HG02678 (cell line): ENCODE measurements at regions not wholly inside any gene's neighbourhood (a gene's known extent, or its start where the extent isn't known, plus 50 kb on each side); places are given as distances from the start of the nearest gene placed in this dataset.

Experiments used
- ATAC-seq: cut with Tn5 transposase; IDR thresholded peaks from one replicate; pipeline ENCODE4 v1.9.1; 2021; ENCODE audit warnings: mild to moderate bottlenecking, moderate library complexity; ENCODE audit not compliant: unreplicated experiment

DNA sequence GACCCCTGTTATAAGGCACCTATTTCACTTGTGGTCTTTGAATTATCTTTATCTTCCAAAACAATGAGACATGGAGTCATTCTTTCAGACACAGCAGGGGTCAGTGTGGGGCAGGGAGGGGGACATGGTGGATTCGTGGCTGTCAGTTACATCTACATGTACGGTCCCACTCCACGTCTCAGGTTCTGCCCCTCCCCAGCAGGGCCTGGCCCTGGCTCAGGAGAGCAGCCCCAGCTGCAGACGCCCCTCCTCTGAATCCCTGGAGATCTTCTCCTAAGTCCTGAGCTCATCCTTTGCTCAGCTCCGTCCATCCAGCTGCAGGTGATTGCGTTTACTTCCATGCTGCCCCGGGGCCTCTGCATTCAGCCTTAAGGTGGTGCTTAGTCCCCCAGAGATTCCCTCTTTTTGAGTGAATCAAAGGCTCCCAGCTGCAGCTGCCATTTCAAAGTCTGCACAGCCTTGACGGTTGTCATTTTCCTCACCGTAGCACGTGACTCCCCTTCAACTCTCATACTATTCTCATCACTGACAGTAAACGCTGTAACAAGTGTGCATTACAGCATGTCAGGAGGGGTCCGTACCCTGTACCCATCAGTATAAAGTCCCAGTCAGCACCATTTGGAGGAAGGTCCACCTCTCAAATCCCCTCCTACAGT, 113.4 kb upstream of the TCERG1L start:
- no peak for ATAC-seq

DNA sequence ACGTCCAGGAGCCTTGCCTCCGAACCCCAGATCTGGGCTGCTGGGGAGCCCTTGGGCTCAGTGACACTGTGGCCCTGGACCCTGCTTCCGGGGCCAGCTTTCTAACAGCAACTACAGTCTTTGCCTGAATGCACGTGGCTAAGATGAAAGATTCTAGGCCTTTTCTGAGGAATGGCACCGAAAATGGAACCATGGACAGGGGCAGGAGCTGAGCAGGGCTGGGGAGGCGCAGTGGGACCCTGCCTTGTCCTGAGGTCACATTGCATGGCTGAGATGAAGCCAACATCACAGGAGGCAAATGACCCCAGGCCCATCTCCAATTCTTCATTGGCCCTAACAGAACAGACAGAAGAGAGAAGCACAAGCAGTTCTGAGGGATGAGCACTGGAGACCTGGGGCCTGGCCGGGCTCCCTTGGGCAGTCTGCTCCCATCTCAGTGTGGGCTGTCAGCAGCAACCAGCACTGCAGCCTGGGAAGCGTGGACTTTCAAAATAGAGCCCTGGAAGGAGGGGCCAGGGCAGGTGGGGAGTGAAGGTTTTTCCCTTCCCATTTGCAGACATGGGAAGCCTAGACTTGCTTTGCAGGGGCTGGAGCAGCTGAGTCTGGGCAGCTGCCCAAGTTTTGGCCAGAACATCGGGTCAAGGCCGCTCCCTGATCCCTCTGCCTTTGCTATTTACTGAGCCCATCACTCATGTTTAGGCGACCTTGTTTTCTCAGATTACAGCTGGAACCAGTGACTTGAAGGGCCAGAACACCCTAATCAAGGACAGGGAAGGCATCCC, 114.4 kb upstream of the TCERG1L start:
- no peak for ATAC-seq

DNA sequence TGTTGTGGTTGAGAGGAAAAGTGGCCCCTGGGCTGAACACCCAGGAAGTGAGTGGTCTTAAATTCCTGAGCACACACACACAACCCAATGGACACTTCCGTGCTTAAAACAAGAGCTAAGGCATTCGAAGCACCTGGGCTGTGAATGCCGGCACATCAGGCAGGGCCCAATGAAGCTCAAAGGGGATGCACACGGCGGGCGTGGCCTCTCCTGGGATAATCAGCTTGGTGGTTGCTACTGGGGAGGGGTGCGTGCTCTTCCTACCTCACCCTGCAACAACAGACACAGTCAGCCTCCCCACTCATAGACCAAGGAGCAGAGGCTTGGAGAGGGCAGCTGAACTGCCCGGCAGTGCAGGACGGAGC, 115.0 kb upstream of the TCERG1L start:
- ATAC-seq = no peak

DNA sequence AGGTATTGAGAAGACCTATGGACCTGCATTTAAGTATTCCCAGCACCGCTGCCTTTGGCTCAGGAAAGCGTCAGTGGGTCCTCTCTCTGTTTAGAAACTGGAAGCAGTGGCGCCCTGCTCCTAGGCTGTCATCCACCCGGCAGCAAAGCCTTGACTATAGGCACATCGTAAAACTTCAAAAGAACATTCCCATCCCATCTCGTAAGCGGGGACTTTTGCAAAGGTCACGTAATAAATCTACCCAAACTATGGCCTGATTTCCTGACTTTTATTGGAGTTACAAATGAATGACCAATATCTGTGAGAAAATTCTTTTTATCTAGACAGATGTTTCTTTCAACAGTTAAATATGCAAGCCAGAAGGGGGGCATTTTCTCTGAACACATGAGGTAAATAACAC, 115.8 kb upstream of the TCERG1L start:
- ATAC-seq = no peak

DNA sequence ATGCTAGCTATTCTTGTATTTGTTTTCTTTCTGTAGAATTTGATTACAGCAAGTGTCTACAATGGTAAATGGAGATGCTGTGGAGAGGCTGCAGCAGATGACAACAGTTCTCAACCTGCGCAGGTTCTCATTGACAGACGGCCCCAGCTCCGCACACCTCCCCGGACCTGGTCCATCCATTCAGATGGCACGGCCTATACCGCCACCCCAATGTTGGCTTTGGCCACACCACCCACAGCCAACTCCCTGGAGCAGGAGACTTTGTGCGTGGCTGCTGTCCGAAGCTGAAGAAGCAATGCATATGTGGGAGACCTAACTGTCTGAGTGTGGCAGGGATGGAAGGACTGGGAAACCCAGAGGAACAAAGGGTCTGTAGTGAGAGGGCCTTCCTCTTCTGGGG, 116.4 kb upstream of the TCERG1L start:
- ATAC-seq = no peak

DNA sequence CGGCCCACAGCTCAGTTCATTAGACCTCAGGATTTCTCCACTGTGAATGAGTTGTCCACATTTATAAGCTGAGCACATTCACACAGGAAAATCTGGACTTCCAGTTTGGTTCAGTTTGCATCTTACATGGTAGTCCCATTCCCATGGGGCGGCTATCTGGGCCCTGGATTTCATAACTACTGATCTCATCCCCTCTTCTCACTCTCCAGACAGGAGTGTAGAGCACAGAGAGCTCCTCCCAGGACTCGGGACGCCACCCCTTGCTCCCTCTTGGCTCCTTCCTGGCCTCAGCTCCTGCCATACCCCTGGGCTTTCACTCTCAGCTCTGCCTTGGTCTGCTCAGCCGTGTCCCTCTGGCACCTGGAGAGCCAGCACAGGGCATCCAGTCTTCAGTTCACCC, 117.6 kb upstream of the TCERG1L start:
- no peak for ATAC-seq

DNA sequence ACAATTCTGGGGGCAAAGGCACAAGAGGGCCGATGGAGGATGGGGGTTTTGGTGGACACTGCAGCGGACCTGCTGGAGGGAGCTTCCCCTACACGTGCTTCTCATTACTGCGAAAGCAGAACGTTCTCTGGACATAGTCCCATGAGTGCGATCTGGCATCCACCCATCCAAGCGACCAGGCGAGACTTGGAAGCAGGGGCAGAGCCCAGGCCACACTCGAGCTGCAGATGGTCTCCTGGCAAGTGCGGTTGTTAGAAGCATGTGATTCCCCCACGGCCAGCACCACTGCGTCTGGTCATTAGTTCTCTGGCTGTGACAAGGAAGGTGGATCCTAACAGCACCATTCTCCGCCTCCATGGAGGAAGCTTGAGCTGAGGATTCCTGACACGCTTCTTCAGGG, 118.4 kb upstream of the TCERG1L start:
- no peak for ATAC-seq

DNA sequence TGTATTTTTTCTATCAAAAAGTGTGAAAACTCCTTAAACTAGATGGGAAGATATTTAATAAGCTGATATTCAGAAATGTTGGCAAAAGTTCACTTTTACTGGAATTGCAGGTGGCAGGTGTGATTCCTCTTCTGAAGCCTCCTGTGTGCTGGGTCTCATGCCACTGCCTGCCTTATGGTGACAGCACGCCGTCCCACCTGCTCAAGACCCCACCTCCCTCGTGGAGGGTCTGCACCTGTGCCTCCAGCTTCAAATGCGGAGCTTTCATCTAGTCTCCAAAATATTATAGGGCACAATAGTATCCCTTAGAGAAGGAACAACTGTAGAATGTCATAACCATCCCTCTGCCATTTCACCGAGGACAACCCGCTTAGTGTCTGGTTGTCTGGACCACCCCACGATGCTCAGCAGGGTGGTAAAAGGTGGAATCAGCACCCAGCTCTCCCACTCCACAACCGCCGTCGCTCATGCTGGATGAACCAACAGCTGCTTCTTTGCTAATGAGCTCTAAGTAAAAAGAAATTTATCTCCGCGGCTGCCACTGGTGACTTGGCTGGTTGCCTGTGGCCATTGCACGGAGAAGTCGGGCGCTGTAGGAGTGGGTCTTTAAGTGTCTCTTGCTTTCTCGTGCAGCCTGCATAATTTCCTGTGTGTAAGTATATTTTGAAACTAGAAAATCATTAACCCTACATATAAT, 119.3 kb upstream of the TCERG1L start:
- ATAC-seq = no peak

DNA sequence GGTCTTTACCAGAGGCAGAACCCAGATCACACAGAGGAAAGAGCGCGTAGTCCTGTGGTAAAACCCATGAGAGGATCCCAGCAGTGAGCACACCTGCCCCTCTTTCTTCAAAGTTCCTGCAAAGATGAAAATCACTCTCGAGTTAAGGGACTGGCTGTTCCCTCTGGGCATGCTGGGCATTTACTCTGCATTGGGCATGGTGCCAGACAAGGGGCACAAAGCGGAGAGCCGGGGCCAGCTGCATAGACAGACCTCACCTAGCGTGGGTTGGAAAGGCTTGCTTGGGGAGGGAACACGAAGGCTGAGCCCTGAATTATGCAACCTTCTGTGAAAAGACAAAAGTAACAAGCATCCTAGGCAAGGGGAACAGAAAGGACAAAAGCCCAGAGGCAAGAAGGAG, 120.0 kb upstream of the TCERG1L start:
- ATAC-seq = no peak

DNA sequence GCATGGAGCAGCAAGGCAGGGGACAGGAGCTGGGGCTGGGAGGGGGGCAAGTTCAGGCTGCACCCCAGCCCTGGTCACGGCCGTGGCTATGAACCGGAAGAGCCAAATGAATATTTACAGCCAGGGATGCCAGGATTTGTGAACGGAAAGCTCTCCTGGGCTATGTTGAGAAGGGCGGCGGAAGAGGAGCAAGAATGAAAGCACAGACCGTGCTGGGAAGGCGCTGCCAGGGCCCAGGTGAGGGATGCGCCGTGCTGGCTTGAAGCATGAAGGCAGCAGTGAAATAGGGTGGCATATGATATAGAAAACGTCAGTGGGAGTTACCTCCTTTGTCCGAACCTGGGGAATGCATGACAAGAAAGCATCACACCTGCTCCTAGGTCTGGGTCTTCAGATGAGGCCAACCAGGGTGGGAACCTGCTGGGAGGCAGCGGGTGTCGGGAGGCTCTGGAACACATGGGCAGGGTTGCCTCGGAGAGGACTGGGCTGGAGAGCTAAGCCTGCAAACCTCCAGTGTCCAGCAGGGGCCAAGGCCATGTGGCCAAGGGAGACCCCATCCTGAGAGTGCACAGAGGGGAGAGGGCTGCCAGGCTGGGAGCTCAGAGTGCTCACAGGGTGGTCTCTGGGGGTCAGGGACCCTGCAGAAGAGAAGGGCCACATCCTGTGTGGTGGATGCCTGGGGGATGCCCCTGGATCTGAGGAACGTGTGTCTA, 120.6 kb upstream of the TCERG1L start:
- ATAC-seq = no peak

DNA sequence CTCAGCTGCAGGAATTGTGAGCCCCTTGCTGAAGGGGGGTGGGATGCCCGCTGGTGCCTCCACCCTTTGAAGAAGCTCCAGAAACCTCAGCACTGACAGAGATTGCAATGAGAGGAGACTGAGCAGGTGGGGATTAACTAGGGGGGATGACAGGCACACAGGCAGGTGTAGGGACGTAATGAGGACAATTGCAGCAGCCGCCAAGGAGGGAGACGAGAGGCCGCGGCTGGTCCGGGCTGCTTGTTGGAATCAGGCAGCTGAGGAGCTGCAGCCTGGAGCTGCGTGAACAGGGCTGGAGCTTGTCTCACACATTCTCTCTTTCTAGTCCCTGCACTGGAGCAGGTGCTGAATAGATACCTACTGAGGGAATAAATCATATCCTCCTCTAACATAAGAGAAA, 122.0 kb upstream of the TCERG1L start:
- no peak for ATAC-seq

DNA sequence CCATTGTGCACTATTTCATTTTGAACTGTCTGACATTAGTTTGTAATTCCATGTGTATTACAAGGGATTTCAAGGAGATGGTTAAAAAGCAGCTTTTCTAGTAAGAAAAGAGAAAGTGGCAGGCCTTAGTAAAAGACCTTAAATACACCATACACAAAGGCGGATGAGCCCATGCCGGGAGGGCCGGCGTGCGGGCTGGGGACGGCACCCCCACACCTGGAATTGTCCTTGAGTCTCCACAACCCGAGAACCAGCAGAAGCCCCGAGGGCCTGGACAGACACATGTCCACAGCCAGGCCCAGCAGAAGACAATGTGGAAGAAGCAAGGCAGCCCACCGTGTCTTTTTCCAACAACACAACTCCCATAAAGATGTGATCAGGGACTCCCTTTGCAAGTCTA, 123.7 kb upstream of the TCERG1L start:
- no peak for ATAC-seq

DNA sequence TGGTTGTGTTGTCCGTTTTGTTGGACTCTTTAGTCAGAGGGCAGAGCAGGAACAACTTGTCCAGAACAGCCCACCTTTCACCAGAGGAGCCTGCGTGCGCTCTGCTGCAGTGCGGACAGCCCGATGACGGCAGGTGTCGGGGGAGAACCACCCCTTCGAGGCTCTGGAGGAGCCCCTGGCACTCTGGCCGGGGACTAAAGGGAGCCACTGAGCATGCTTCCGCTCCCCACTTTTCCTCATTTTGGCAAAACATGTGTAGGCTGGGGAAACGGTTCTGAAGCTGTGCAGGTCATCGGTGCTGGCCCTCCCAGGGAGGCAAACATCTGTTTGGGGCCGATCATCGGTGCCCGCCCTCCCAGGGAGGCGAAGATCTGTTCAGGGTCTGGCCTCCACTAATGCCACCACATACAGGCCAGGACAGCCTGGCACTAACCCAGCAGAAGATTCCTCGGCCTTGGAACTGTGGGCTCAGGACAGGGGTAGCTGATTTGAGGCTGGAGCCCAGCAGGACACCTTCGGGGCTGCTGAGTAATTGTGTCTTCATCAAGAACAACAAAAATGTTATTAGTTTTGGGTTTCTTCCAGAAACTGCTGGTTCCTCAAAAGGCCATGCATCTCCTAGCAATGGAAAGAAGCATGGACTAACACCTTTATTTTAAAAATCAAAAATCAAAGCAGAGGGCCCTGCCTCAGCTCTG, 124.4 kb upstream of the TCERG1L start:
- ATAC-seq = no peak

DNA sequence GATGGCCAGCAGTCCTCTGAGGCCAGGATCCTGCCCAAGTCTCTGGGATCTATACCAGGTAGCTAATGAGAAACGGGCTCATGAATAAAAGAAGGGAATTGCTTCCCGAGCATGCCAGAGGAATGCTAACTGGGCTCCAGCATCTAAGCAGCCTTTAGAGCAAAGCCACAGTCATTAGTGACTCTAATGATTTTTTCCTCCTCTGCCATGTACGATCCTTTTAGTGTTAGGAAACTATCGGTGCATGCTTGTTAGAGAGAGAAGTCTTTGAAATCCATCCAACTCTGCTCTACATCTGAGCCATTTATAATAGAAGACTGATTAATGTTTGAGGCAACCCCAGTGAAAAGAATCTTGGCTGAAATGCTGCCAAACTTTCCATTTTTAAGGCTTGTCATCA, 124.9 kb upstream of the TCERG1L start:
- ATAC-seq = no peak

DNA sequence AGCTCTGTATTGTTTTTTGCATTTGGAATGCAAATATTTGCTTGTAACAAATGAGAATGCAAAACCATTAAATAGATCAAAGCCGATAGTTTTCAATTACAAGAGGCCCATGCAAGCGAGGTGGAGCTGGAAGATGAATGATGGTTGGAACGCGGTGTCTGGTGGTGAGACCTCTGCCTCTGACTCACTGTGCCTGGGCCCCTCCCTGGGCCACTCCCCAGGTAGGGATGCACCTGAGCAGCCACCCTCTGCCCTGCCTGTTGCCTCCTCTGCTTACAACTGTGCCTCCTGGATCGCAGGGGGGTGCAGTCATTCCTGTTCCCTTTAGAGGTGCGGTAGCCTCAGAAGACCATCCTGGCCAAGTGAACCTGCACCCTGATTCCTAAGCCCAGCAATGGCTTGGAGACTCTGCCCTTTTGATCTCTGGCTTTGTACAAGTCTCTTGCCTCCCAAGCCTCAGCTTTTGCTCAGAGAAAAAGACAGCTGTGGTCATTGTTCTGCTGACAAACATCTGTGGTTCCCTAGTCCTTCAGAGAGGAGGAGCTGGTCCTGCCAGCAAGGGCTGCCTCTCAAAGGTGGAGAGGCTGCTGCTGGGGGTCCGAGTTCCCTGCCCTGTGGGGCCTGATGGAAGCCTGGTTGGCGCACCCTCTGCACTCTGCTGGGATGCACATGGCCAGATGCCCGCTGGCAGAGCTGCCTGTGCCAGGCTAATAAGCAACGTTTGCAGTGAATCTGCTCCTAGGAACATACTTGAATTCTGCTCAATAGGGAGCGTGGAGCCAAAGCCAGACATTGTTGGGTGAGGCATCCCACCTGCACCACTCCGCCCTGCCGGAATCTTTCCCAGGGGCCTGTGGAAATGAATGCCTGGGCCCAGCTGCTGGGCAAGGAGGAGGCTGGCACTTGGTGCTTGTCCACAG, 126.3 kb upstream of the TCERG1L start:
- ATAC-seq = no peak

DNA sequence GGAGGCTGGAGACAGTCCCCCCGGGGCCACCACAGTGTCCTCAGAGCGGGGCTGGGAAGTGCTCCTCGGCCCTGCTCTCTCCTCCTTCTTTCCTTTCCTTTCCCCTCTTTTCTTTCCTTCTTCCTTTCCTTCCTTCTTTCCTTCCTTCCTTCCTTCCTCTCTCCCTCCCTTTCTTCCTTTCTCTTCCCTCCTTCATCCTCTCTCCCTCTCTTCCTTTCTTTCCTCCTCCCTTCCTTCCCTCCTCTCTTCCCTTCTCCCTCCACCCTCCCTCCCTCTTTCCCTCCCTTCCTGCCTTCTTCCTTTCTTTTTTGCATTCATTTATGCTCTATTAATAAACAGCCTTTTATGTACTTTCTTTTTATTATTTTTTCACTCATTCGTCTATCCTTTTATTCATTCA, 127.1 kb upstream of the TCERG1L start:
- ATAC-seq = no peak

DNA sequence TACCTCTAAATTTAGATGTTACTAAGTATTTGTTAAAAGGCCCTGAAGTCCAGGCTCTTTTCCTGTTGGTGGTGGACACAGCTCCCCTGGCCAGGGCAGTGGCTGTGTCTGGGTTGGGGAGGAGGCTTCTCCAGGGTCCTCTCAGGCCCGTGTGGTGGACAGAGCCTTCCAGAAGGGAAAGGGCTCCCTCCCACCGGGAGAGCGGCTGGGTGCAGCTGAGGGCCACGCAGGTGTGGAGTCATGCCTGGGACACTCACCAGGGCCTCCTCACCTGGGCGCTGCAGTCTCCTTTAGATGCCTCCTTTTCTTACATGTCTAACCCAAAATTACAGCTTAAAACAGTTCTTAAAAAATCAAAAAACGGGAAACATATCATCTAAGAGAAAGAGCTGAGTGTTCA, 128.2 kb upstream of the TCERG1L start:
- ATAC-seq = no peak

DNA sequence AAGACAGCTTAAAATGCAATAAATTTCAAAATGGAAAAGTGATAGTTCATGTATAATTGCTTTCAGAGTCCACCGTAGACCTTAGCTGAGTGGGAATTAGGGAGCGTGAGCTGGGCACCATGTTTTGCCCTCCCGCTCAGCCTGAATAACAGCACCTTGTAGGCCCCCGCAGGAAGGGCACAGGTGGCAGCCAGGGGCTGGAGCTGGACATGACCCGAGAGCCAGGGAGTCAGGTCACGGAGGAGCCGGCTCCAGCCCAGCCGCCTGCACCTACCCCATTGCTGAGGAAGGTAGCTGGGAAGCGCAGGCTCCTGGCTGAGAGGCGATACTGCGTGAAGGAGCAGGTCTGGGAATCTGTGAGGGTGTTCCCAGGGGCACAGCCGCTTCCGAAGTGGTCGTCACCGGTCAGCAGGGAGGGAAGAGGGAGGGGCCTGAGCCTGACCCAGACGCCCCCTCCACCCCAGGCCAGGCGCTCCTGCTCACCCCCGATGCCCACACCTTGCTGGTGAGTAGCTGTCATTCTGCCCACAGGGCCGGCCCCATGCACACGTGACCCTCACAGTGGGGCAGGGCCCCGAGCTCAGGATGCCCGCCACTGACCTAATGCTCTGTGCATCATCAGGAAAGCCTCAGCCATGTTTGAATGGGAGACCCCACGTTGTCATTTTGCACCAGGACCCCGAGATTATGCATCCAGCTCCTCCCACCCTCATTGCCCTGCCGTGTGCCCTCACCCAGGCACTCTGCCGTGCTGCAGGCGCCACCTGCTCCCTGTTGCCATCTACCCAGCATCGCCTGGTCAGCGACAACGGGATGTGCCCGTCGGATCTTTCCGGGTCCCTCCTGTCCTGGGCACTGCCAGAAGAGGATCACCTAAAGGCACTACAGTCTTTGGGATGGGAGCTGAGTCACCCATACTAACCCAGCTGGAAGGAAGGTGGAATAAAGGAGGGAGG, 129.2 kb upstream of the TCERG1L start:
- ATAC-seq = no peak

DNA sequence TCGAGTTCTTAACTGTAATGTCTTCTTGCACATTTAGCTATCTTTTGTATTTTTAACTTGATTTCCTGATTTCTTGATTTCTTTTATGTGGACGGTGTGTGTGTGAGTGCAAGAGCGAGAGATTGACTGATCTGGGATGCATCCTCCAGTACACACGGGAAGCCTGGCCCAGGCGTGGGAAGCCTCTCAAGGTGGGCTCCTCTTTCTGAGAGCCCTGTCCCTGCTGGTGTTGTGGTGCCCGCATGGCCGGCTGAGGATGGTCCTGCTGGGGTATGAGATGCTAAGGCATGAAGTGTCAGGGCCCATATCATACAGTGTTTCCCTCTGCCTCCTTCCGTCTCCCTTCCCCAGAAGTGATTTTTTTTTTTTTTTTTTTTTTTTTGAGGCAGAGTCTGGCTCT, 130.8 kb upstream of the TCERG1L start:
- no peak for ATAC-seq
